Astrocyte of the cerebellum (primary cell): ENCODE measurements at regions not wholly inside any gene's neighbourhood (a gene's known extent, or its start where the extent isn't known, plus 50 kb on each side); places are given as distances from the start of the nearest gene placed in this dataset.

Source experiments
- DNase-seq: peaks from one replicate; pipeline ENCODE4 v3.0.0-alpha.2; 2011; ENCODE audit warnings: low read depth
- H3K4me3 ChIP-seq: 2 replicates; pipeline ENCODE4 v1.5.1; 2011; ENCODE audit warnings: mild to moderate bottlenecking, low read depth, low read length, moderate library complexity
- in situ Hi-C: cut with HindIII; loops from 2 replicates; pipeline ENCODE4 v1.10.0; 2017; ENCODE audit warnings: low sequenced_read_pairs
- TF ChIP-seq, protein P1 (sequence below): IDR thresholded peaks from 2 replicates; pipeline ENCODE4 v1.5.1; 2012; ENCODE audit warnings: low read length, low read depth, moderate library complexity, mild to moderate bottlenecking; ENCODE audit errors: missing control alignments

GRCh38 chr18:10111191-10111590, 197.4 kb downstream of the VAPA start:
- TF ChIP-seq, protein P1, sequence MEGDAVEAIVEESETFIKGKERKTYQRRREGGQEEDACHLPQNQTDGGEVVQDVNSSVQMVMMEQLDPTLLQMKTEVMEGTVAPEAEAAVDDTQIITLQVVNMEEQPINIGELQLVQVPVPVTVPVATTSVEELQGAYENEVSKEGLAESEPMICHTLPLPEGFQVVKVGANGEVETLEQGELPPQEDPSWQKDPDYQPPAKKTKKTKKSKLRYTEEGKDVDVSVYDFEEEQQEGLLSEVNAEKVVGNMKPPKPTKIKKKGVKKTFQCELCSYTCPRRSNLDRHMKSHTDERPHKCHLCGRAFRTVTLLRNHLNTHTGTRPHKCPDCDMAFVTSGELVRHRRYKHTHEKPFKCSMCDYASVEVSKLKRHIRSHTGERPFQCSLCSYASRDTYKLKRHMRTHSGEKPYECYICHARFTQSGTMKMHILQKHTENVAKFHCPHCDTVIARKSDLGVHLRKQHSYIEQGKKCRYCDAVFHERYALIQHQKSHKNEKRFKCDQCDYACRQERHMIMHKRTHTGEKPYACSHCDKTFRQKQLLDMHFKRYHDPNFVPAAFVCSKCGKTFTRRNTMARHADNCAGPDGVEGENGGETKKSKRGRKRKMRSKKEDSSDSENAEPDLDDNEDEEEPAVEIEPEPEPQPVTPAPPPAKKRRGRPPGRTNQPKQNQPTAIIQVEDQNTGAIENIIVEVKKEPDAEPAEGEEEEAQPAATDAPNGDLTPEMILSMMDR, result no peak
- in situ Hi-C loops, result no loop called here

GRCh38 chr18:10111944-10112343, 198.1 kb downstream of the VAPA start:
- no peak overlapping the region for H3K4me3 ChIP-seq
- DNase-seq, result no peak
- TF ChIP-seq, protein P1, result no peak
- in situ Hi-C loops, result no loop called here

More at GRCh38 chr18:10111191-10111590, 197.4 kb downstream of the VAPA start:
- no peak overlapping the region for H3K4me3 ChIP-seq
- DNase-seq, result no peak

DNA sequence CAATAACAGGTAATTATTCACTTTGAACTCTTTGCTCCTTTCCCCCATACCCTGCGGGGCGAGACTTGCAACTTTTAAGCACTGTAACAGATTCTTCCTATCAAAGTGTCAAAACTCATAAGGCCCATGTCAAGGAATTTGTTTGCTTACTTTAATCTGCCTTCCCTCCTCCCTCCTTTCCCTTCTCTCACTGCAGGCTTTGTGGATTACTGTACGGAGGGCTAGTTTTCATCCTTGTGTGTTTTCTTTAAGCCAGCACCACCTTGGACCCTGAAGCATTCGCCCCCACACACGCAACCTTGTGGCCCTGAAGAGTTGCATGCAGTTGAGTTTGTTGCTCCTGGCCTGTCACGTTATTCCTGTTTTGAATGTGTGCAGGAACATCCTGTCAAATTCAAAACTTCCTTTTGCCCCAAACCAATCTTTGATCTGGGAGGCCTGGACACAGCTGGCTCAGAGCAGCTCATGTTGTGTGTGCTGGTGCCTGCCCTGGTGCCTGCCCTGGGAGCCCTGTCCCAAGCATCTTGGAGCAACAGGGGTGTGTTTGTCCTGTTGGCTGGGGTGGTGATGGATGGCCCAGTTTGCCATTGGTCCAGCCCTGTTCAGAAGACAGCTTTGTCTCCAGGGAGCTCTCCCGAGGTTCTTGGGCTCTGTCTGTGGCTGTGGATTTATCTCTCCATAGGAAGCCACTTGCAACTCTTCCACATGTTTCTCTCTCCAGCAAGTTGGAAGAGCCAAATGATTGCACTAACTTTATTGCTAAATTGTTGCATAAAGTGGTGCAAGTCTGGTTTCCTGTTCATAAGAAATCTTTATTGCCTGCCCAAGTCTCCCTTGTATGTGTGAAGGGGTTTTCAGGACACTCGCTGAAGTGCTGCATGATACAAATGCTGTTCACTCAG, 199.6 kb downstream of the VAPA start:
- TF ChIP-seq, protein P1, result no peak
- H3K4me3 ChIP-seq, result no peak overlapping the region
- no peak for DNase-seq
- in situ Hi-C loops, result no loop called here

DNA sequence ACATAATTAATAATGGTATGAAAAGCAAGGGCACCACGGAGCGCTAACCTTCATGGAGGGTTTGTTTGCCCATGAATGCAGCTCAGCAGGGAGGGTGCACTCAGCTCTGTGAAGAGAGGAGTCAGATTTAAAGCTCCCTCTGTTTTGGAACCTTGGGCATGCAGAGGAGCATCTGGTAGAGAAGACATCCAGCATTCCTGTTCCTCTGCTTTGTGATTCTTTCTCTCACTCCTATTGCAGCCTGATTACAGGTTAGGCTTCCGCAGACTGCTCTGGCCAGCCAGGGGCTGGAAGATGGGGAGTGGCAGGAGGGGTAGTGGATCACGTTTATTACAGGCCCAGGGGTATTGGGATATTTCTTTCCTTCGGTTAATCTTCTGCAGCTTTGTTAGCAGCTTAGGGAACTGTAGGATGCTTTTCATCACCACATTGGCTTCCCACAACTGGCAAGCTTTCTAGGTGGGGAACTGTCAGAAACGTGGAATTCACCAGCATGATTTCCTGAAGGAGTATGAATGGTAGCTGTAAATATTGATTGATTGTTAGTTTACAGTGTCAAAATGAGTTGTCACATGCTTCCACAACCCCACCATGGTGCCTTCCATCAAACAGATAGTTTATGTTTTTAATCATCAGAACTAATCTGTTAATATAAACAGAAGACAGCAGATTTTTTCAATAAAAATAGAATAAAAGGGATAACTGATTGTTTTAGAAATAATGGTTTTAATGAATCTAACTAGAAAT, 201.1 kb downstream of the VAPA start:
- in situ Hi-C loops, result no loop called here
- TF ChIP-seq, protein P1, result no peak
- no peak overlapping the region for H3K4me3 ChIP-seq
- DNase-seq, result no peak

DNA sequence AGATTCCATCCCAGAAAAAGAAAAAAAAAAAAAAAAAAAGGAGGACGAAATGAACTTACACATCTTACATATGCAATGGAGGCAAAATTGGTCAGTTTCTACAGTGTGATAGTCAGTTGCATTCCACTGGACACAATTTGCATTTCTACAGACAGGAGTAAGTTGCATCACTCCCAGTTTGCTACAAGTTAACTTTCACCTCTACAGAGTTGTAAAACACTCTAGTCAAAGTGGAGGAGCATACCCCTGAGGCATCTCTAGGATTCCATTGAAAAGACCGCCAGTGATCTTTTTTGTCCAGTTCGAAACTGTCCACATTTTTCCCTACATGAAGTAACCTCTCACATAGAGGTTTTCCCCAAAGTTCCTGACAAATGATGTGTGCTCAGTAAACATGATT, 202.8 kb downstream of the VAPA start:
- TF ChIP-seq, protein P1, result no peak
- H3K4me3 ChIP-seq, result no peak overlapping the region
- no peak for DNase-seq
- in situ Hi-C loops, result no loop called here

DNA sequence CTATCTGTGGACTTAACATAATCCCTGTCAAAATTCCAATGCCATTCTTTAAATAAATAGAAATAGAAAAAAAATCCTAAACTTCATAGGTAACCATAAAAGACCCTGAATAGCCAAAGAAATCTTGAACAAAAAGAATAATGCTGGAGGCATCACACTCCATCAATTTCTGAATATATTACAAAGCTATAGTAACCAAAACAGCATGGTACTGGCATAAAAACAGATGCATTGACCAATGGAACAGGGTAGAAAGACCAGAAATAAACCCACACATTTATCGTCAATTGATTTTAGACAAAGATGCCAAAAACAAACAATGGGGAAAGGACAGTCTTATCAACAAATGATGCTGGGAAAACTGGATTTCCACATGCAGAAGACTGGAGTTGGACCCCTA, 205.7 kb downstream of the VAPA start:
- in situ Hi-C loops, result no loop called here
- DNase-seq, result no peak
- TF ChIP-seq, protein P1, result no peak
- no peak overlapping the region for H3K4me3 ChIP-seq
